GM12878 (cell line): ENCODE measurements at regions not wholly inside any gene's neighbourhood (a gene's known extent, or its start where the extent isn't known, plus 50 kb on each side); places are given as distances from the start of the nearest gene placed in this dataset.

Experiments
- ATAC-seq: fragments of 200-7000 bp; cut with Tn5 transposase; 3 replicates; pipeline ENCODE4 v1.9.1; 2020; ENCODE audit warnings: mild to moderate bottlenecking, moderate library complexity
- BruUV-seq: library from RNA; stranded (reverse); fragments of 400-500 nt; replicated peaks from 2 replicates; lab custom pipeline; 2021; lab: Mats Ljungman, UMichigan
- CTCF ChIA-PET: fragments of 300-600 bp; sonication (Branson Sonifier 250); formaldehyde crosslinking; extraction: SDS; loops from one replicate; lab custom pipeline; 2021; ENCODE audit warnings: inconsistent platforms; lab: Yijun Ruan, JAX
- POLR2A ChIA-PET: fragments of 350-600 bp; formaldehyde crosslinking; extraction: SDS; loops from one replicate; lab custom pipeline; 2021; ENCODE audit warnings: inconsistent platforms; lab: Charles Lee
- RAD21 ChIA-PET: fragments of 300-600 bp; sonication (Branson Sonifier 250); formaldehyde crosslinking; loops from one replicate; lab custom pipeline; 2023; ENCODE audit warnings: antibody characterized with exemption; ENCODE audit not compliant: unreplicated experiment; lab: Charles Lee
- SMC1A ChIA-PET: fragments of 300-600 bp; sonication (Branson Sonifier 250); formaldehyde crosslinking; loops from one replicate; lab custom pipeline; 2023; ENCODE audit not compliant: unreplicated experiment, uncharacterized antibody; lab: Charles Lee
- DNase-seq: peaks from one replicate; pipeline ENCODE4 v3.0.0-alpha.2; 2011; ENCODE audit warnings: low read depth, low spot score
- FAIRE-seq: peaks from 3 replicates; lab custom pipeline; 2011; peaks lifted over from hg19 to GRCh38; lab: Jason Lieb, UNC
- H2AFZ ChIP-seq: 2 replicates; pipeline ENCODE4 v1.6.0; 2011; ENCODE audit warnings: low read depth, low read length, control low read depth; ENCODE audit not compliant: control insufficient read depth
- H3K27ac ChIP-seq: 2 replicates; pipeline ENCODE4 v1.5.1; 2011; ENCODE audit warnings: control low read depth; ENCODE audit not compliant: control insufficient read depth, insufficient read depth
- H3K27me3 ChIP-seq, 2 experiments: replicated peaks in 1 of 2; 2 replicates each; pipeline versions ENCODE4 v1.6.0 to v1.6.1; 2011; ENCODE audit warnings: low read length in 1 of 2; ENCODE audit not compliant: control insufficient read depth in 2 of 2, insufficient read depth in 2 of 2
- H3K36me3 ChIP-seq, 2 experiments: 2 replicates each; pipeline ENCODE4 v1.5.1; 2011; ENCODE audit warnings: low read length in 1 of 2; ENCODE audit not compliant: control insufficient read depth in 2 of 2, insufficient read depth in 2 of 2
- H3K4me1 ChIP-seq: 2 replicates; pipeline ENCODE4 v1.6.1; 2011; ENCODE audit warnings: mild to moderate bottlenecking, low read length, moderate library complexity, mixed read lengths; ENCODE audit not compliant: control insufficient read depth, insufficient read depth
- H3K4me2 ChIP-seq: 2 replicates; pipeline ENCODE4 v1.6.0; 2011; ENCODE audit warnings: control low read depth; ENCODE audit not compliant: control insufficient read depth, insufficient read depth
- H3K4me3 ChIP-seq: fragments of 200-600 bp; sonication (generic); 2 replicates; pipeline ENCODE4 v1.5.1; 2016
- H3K79me2 ChIP-seq: 2 replicates; pipeline ENCODE4 v1.6.0; 2011; ENCODE audit warnings: low read length; ENCODE audit not compliant: control insufficient read depth, insufficient read depth
- H3K9ac ChIP-seq: 2 replicates; pipeline ENCODE4 v1.8.0; 2011; ENCODE audit warnings: low read length, control low read depth, mixed read lengths; ENCODE audit not compliant: control insufficient read depth, insufficient read depth
- H3K9me3 ChIP-seq: replicated peaks from 3 replicates; pipeline ENCODE4 v1.5.1; 2011; ENCODE audit warnings: mild to moderate bottlenecking, low read length; ENCODE audit not compliant: control insufficient read depth, insufficient read depth
- H4K20me1 ChIP-seq: 2 replicates; pipeline ENCODE4 v1.6.0; 2011; ENCODE audit not compliant: control insufficient read depth, insufficient read depth
- CBFB ChIP-seq: IDR thresholded peaks from 2 replicates; pipeline ENCODE4 v1.6.1; 2016; ENCODE audit warnings: antibody characterized with exemption, low read depth
- CBX3 ChIP-seq: fragments of 200-600 bp; sonication (generic); IDR thresholded peaks from 2 replicates; pipeline ENCODE4 v1.6.1; 2016; ENCODE audit warnings: low read depth, borderline replicate concordance
- CHD1 ChIP-seq: IDR thresholded peaks from 2 replicates; pipeline ENCODE4 v1.6.1; 2012; ENCODE audit warnings: low read depth, low read length, improper control_type of control experiment
- CHD4 ChIP-seq: fragments of 200-600 bp; sonication (generic); IDR thresholded peaks from 2 replicates; pipeline ENCODE4 v1.6.1; 2016; ENCODE audit warnings: mild to moderate bottlenecking
- CTCF ChIP-seq, 3 experiments: IDR thresholded peaks in 2 of 3; conservative IDR thresholded peaks in 1 of 3; 2 replicates each; pipeline ENCODE4 v1.5.1; 2011; ENCODE audit warnings: low read depth in 3 of 3, low read length in 3 of 3, mild to moderate bottlenecking in 3 of 3, control low read depth in 2 of 3, moderate library complexity in 2 of 3, inconsistent platforms in 1 of 3, mixed read lengths in 1 of 3; ENCODE audit not compliant: control insufficient read depth in 2 of 3, insufficient read depth in 1 of 3; ENCODE audit errors: extremely low read depth in 1 of 3
- GATAD2B ChIP-seq: fragments of 450-650 bp; conservative IDR thresholded peaks from 2 replicates; pipeline ENCODE4 v1.6.1; 2017; ENCODE audit warnings: low read depth, mild to moderate bottlenecking, moderate library complexity
- HCFC1 ChIP-seq: fragments of 150-350 bp; IDR thresholded peaks from 2 replicates; pipeline ENCODE4 v1.6.1; 2014; ENCODE audit warnings: low read length
- HDAC2 ChIP-seq: fragments of 200-600 bp; sonication (generic); IDR thresholded peaks from 2 replicates; pipeline ENCODE4 v1.6.1; 2017
- POLR2AphosphoS2 ChIP-seq: IDR thresholded peaks from 2 replicates; pipeline ENCODE4 v1.6.1; 2011; ENCODE audit warnings: low read depth, mild to moderate bottlenecking, low read length, improper control_type of control experiment, moderate library complexity
- USF1 ChIP-seq: IDR thresholded peaks from 2 replicates; pipeline ENCODE4 v1.6.1; 2011; ENCODE audit warnings: borderline replicate concordance, low read depth, mild to moderate bottlenecking, moderate library complexity, mixed read lengths, low read length; ENCODE audit not compliant: insufficient read depth; ENCODE audit errors: extremely low read length
- WGBS: methylation state at CpG from one replicate; pipeline ENCODE4 v1.1.6; 2016; ENCODE audit warnings: low lambda C conversion rate; ENCODE audit not compliant: insufficient replicate concordance, insufficient coverage; ENCODE audit errors: missing lambda C conversion rate; 5-methylcytosine and 5-hydroxymethylcytosine counted together
- in situ Hi-C: fragments of 300-500 bp; cut with MboI; formaldehyde crosslinking; loops from 9 replicates; pipeline ENCODE4 v1.14.3; 2018; ENCODE audit warnings: mixed read lengths
- intact Hi-C: fragments of 100-400 bp; cut with micrococcal nuclease; formaldehyde crosslinking; loops from one replicate; pipeline ENCODE4 v1.14.2; 2022; ENCODE audit not compliant: unreplicated experiment
- TF ChIP-seq, protein P1 (sequence below): fragments of 450-650 bp; IDR thresholded peaks from 2 replicates; pipeline ENCODE4 v1.6.1; 2017; ENCODE audit warnings: antibody characterized with exemption, mild to moderate bottlenecking, moderate library complexity

- H2AFZ ChIP-seq = no peak overlapping the region
- 74% methylated on average over 6 of the region's 6 CpGs for WGBS
- H3K9ac ChIP-seq = no peak overlapping the region
- BruUV-seq = no TSS peak
- no peaks in the 10 kb centered on the region for H3K4me1 ChIP-seq
- no peaks in the 10 kb centered on the region for H3K27me3 ChIP-seq
- no peaks in the 10 kb centered on the region; the same call in 2 of the 3 replicates for H3K9me3 ChIP-seq
- H4K20me1 ChIP-seq = no peaks in the 10 kb centered on the region
- H3K4me3 ChIP-seq = no peak overlapping the region
- DNase-seq = no peak
- ChIA-PET CTCF (no interaction called here), RAD21 (no interaction called here)
- no peak for FAIRE-seq
- no peak for ATAC-seq
- H3K36me3 ChIP-seq = no peaks in the 10 kb centered on the region
- in situ Hi-C loops = no loop called here
- H3K4me2 ChIP-seq = no peak overlapping the region
- no peaks in the 10 kb centered on the region for H3K79me2 ChIP-seq
- TF ChIP-seq CBX3 = no peak
- TF ChIP-seq, all 136 proteins: peak for 0
- H3K27ac ChIP-seq = no peak overlapping the region
- ChIA-PET SMC1A (no interaction called here), POLR2A (no interaction called here)
- intact Hi-C loops = no loop called here
Measured at GRCh38 chr6:156646496-156646895, 130.7 kb upstream of the ARID1B start.

- Histone ChIP-seq H3K36me3 (no peaks in the 10 kb centered on the region), H3K4me1 (no peaks in the 10 kb centered on the region), H2AFZ (no peak overlapping the region), H3K79me2 (no peaks in the 10 kb centered on the region), H3K9ac (no peak overlapping the region), H4K20me1 (no peaks in the 10 kb centered on the region), H3K9me3 (no peaks in the 10 kb centered on the region; the same call in 2 of the 3 replicates), H3K27me3 (no peaks in the 10 kb centered on the region), H3K4me2 (no peak overlapping the region), H3K4me3 (no peak overlapping the region), H3K27ac (no peak overlapping the region)
- CTCF ChIA-PET = interaction anchor here (0.9 kb wide), 1 partner anchor 9 kb away, joined by 3 read pairs; no protein-coding TSS in a partner anchor
- SMC1A ChIA-PET = no interaction called here
- in situ Hi-C loops (no loop called here), intact Hi-C loops (no loop called here)
- no peak for DNase-seq
- no peak for ATAC-seq
- RAD21 ChIA-PET = no interaction called here
- no TSS peak for BruUV-seq
- FAIRE-seq = no peak
- 92% methylated on average over 5 of the region's 5 CpGs for WGBS
- POLR2A ChIA-PET = no interaction called here
- no peak for TF ChIP-seq CTCF (IDR thresholded peaks at IDR 0.05 in 2 of 3, conservative IDR thresholded peaks at IDR 0.05 in 1 of 3; ENCODE audit: control insufficient read depth in 2 of 3, extremely low read depth in 1 of 3, insufficient read depth in 1 of 3, low read depth in 3 of 3, low read length in 3 of 3)
- no peak for TF ChIP-seq POLR2AphosphoS2
- TF ChIP-seq HDAC2 = no peak
- no peak for TF ChIP-seq CHD1
- TF ChIP-seq GATAD2B = no peak
- TF ChIP-seq HCFC1 = no peak
- no peak for TF ChIP-seq CBFB
- no peak for TF ChIP-seq CHD4
- TF ChIP-seq, protein P1, sequence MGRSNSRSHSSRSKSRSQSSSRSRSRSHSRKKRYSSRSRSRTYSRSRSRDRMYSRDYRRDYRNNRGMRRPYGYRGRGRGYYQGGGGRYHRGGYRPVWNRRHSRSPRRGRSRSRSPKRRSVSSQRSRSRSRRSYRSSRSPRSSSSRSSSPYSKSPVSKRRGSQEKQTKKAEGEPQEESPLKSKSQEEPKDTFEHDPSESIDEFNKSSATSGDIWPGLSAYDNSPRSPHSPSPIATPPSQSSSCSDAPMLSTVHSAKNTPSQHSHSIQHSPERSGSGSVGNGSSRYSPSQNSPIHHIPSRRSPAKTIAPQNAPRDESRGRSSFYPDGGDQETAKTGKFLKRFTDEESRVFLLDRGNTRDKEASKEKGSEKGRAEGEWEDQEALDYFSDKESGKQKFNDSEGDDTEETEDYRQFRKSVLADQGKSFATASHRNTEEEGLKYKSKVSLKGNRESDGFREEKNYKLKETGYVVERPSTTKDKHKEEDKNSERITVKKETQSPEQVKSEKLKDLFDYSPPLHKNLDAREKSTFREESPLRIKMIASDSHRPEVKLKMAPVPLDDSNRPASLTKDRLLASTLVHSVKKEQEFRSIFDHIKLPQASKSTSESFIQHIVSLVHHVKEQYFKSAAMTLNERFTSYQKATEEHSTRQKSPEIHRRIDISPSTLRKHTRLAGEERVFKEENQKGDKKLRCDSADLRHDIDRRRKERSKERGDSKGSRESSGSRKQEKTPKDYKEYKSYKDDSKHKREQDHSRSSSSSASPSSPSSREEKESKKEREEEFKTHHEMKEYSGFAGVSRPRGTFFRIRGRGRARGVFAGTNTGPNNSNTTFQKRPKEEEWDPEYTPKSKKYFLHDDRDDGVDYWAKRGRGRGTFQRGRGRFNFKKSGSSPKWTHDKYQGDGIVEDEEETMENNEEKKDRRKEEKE = no peak
- TF ChIP-seq USF1 = no peak
Measured at GRCh38 chr6:156645097-156645496, 132.1 kb upstream of the ARID1B start.
